Memory B cell (primary cell): ENCODE measurements at regions not wholly inside any gene's neighbourhood (a gene's known extent, or its start where the extent isn't known, plus 50 kb on each side); places are given as distances from the start of the nearest gene placed in this dataset.
"Not testable (repeated sequence)": the region's sequence is repeated elsewhere in the genome, so short reads cannot be mapped to it uniquely, and the experiment has no call there.

Source experiments
- ATAC-seq: fragments of 150-1000 bp; cut with Tn5 transposase; 2 replicates; pipeline ENCODE4 v1.10.0; 2021; ENCODE audit warnings: low read depth, mild to moderate bottlenecking, moderate library complexity
- DNase-seq, 2 donors: peaks; one replicate each; pipeline ENCODE4 v3.0.0; 2022; ENCODE audit warnings: low spot score in 2 of 2
- H3K27ac Mint-ChIP-seq: one replicate; pipeline ENCODE4 v1.8.0; 2022; ENCODE audit warnings: mild to moderate bottlenecking, moderate library complexity, mixed read lengths
- H3K27me3 Mint-ChIP-seq: one replicate; pipeline ENCODE4 v1.8.0; 2022; ENCODE audit warnings: mixed read lengths
- H3K36me3 Mint-ChIP-seq: one replicate; pipeline ENCODE4 v1.8.0; 2022; ENCODE audit warnings: mild to moderate bottlenecking, mixed read lengths
- H3K4me1 Mint-ChIP-seq: one replicate; pipeline ENCODE4 v1.8.0; 2022; ENCODE audit warnings: mixed read lengths
- H3K4me3 Mint-ChIP-seq: one replicate; pipeline ENCODE4 v1.8.0; 2022; ENCODE audit warnings: mild to moderate bottlenecking, moderate library complexity, mixed read lengths
- H3K9me3 Mint-ChIP-seq: one replicate; pipeline ENCODE4 v1.8.0; 2022; ENCODE audit warnings: mixed read lengths

GRCh38 chr22:34592123-34592740, 473.7 kb upstream of the ISX start:
- Mint-ChIP-seq H3K27ac (no peak overlapping the region), H3K4me3 (no peak overlapping the region), H3K9me3 (peaks cover 7% of the 10 kb centered on the region), H3K27me3 (peaks cover 4% of the 10 kb centered on the region), H3K36me3 (no peaks in the 10 kb centered on the region), H3K4me1 (no peaks in the 10 kb centered on the region)
- ATAC-seq: no peak
- no peak for DNase-seq

DNA sequence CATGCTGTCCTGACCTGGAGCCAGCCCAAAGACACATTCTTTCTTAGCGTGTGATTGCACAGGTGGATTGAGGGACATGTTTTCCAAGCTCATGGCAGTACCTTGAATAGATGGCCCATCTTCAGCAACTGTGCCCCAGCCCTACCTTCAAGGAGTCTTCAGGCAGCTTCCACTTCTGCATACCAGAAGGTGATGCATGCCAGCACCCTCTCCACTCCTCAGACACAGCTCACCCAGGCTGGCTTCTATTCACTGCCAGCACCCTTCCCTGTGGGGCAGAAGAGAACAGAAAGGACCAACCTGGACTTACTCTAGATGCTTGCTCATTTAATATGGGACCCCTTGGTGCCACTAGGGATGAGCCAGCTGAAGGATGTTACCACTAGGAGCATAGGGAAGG, 466.4 kb upstream of the ISX start:
- Mint-ChIP-seq H3K27ac (no peak overlapping the region), H3K4me1 (no peaks in the 10 kb centered on the region), H3K27me3 (peaks cover 2% of the 10 kb centered on the region), H3K9me3 (peaks cover 6% of the 10 kb centered on the region), H3K36me3 (no peaks in the 10 kb centered on the region), H3K4me3 (no peak overlapping the region)
- ATAC-seq: no peak
- no peak for DNase-seq

GRCh38 chr22:34604312-34604711, 461.6 kb upstream of the ISX start:
- Mint-ChIP-seq H3K27me3 (peaks cover 3% of the 10 kb centered on the region), H3K4me3 (no peak overlapping the region), H3K36me3 (no peaks in the 10 kb centered on the region), H3K27ac (no peak overlapping the region), H3K9me3 (no peaks in the 10 kb centered on the region), H3K4me1 (no peaks in the 10 kb centered on the region)
- DNase-seq (no peak), ATAC-seq (no peak)

GRCh38 chr22:34608106-34608505, 457.9 kb upstream of the ISX start:
- no peak overlapping the region for H3K4me3 Mint-ChIP-seq
- H3K36me3 Mint-ChIP-seq: no peaks in the 10 kb centered on the region
- peaks cover 3% of the 10 kb centered on the region for H3K27me3 Mint-ChIP-seq
- H3K27ac Mint-ChIP-seq: no peak overlapping the region
- H3K9me3 Mint-ChIP-seq: no peaks in the 10 kb centered on the region
- DNase-seq (no peak), ATAC-seq (no peak)
- H3K4me1 Mint-ChIP-seq: no peaks in the 10 kb centered on the region

GRCh38 chr22:34608540-34609115, 457.3 kb upstream of the ISX start:
- H3K9me3 Mint-ChIP-seq: no peaks in the 10 kb centered on the region
- no peak for ATAC-seq
- peaks cover 3% of the 10 kb centered on the region for H3K27me3 Mint-ChIP-seq
- no peaks in the 10 kb centered on the region for H3K36me3 Mint-ChIP-seq
- H3K4me1 Mint-ChIP-seq: no peaks in the 10 kb centered on the region
- no peak overlapping the region for H3K27ac Mint-ChIP-seq
- no peak for DNase-seq
- H3K4me3 Mint-ChIP-seq: no peak overlapping the region

GRCh38 chr22:34609646-34610045, 456.3 kb upstream of the ISX start:
- Mint-ChIP-seq H3K27me3 (peaks cover 4% of the 10 kb centered on the region), H3K4me3 (no peak overlapping the region)

GRCh38 chr22:34620161-34620560, 445.8 kb upstream of the ISX start:
- no peak overlapping the region for H3K27ac Mint-ChIP-seq
- no peak overlapping the region for H3K4me3 Mint-ChIP-seq
- ATAC-seq: no peak
- peaks cover 2% of the 10 kb centered on the region for H3K27me3 Mint-ChIP-seq
- H3K4me1 Mint-ChIP-seq: no peaks in the 10 kb centered on the region
- no peaks in the 10 kb centered on the region for H3K36me3 Mint-ChIP-seq
- H3K9me3 Mint-ChIP-seq: no peaks in the 10 kb centered on the region
- no peak for DNase-seq

More at GRCh38 chr22:34609646-34610045, 456.3 kb upstream of the ISX start:
- Mint-ChIP-seq H3K27ac (no peak overlapping the region), H3K36me3 (no peaks in the 10 kb centered on the region), H3K4me1 (no peaks in the 10 kb centered on the region), H3K9me3 (no peaks in the 10 kb centered on the region)
- ATAC-seq (no peak), DNase-seq (no peak)

- H3K4me3 Mint-ChIP-seq: no peak overlapping the region
- no peaks in the 10 kb centered on the region for H3K36me3 Mint-ChIP-seq
- H3K27me3 Mint-ChIP-seq: peaks cover 2% of the 10 kb centered on the region
These were observed 445.1 kb upstream of the ISX start for GRCh38 chr22:34620832-34621231.

GRCh38 chr22:34622602-34623001, 443.4 kb upstream of the ISX start:
- Mint-ChIP-seq H3K36me3 (no peaks in the 10 kb centered on the region), H3K4me3 (no peak overlapping the region), H3K9me3 (no peaks in the 10 kb centered on the region), H3K27me3 (peaks cover 2% of the 10 kb centered on the region), H3K4me1 (no peaks in the 10 kb centered on the region), H3K27ac (no peak overlapping the region)
- DNase-seq: no peak
- no peak for ATAC-seq

More at GRCh38 chr22:34620832-34621231, 445.1 kb upstream of the ISX start:
- DNase-seq (no peak), ATAC-seq (no peak)
- Mint-ChIP-seq H3K27ac (no peak overlapping the region), H3K9me3 (no peaks in the 10 kb centered on the region), H3K4me1 (no peaks in the 10 kb centered on the region)

- H3K4me3 Mint-ChIP-seq: no peak overlapping the region
- H3K4me1 Mint-ChIP-seq: no peaks in the 10 kb centered on the region
- no peaks in the 10 kb centered on the region for H3K36me3 Mint-ChIP-seq
- H3K9me3 Mint-ChIP-seq: peaks cover 3% of the 10 kb centered on the region
- H3K27me3 Mint-ChIP-seq: peaks cover 3% of the 10 kb centered on the region
- DNase-seq (no peak), ATAC-seq (no peak)
- no peak overlapping the region for H3K27ac Mint-ChIP-seq
These were observed 442.4 kb upstream of the ISX start for GRCh38 chr22:34623580-34623979.

GRCh38 chr22:34625892-34626291, 440.1 kb upstream of the ISX start:
- not testable (repeated sequence) for DNase-seq, H3K4me1 Mint-ChIP-seq, H3K27ac Mint-ChIP-seq, H3K4me3 Mint-ChIP-seq, H3K27me3 Mint-ChIP-seq, H3K9me3 Mint-ChIP-seq, H3K36me3 Mint-ChIP-seq, ATAC-seq

DNA sequence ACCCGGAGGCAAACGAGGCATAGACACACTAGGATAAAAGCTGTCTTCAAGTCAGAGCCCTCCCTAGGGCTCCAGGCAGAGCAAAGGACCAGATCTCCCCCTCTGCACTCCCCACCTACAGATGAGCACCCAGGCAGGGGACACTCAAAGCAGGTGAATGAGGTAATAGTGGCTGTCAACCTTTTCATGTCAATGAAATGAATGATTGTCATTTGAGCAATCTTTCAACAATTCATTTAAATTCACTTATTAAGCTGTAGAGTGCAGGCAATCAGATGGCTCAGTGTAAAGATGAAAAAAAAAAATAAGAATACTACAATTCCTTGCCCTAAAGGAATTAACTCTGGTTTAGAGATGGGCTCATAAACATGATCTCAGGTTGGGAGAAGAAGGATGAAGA, 427.8 kb upstream of the ISX start:
- ATAC-seq: no peak
- H3K4me3 Mint-ChIP-seq: no peak overlapping the region

GRCh38 chr22:34639911-34640310, 426.0 kb upstream of the ISX start:
- H3K4me3 Mint-ChIP-seq: no peak overlapping the region
- H3K27me3 Mint-ChIP-seq: peaks cover 2% of the 10 kb centered on the region
- DNase-seq (no peak), ATAC-seq (no peak)
- H3K36me3 Mint-ChIP-seq: no peaks in the 10 kb centered on the region
- H3K9me3 Mint-ChIP-seq: no peaks in the 10 kb centered on the region
- H3K4me1 Mint-ChIP-seq: no peaks in the 10 kb centered on the region
- no peak overlapping the region for H3K27ac Mint-ChIP-seq

More for the DNA sequence above, 427.8 kb upstream of the ISX start:
- H3K27me3 Mint-ChIP-seq: no peaks in the 10 kb centered on the region
- no peak for DNase-seq
- no peaks in the 10 kb centered on the region for H3K9me3 Mint-ChIP-seq
- no peaks in the 10 kb centered on the region for H3K36me3 Mint-ChIP-seq
- H3K4me1 Mint-ChIP-seq: no peaks in the 10 kb centered on the region
- no peak overlapping the region for H3K27ac Mint-ChIP-seq

DNA sequence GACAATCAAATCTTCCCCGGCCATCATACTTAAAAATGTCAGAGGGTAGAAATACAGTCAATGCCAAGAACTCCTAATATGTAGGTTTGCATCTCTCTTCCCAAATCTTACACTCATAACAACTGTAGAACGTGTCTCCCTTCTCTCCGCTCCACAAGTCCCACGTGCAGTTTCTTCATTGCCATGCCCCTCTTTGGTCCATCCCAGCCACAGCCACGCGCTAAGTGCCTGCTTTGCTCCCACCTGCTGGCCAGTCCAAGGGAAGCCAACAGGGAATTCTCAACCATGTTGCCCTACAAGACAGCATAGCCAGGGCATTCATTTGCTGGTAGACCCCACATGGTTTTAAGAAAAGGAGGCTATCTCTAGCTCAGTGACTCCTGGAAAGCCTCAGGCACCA, 420.6 kb upstream of the ISX start:
- no peaks in the 10 kb centered on the region for H3K4me1 Mint-ChIP-seq
- H3K9me3 Mint-ChIP-seq: no peaks in the 10 kb centered on the region
- no peak for DNase-seq
- peaks cover 3% of the 10 kb centered on the region for H3K27me3 Mint-ChIP-seq
- no peak for ATAC-seq
- H3K27ac Mint-ChIP-seq: no peak overlapping the region
- H3K4me3 Mint-ChIP-seq: no peak overlapping the region
- no peaks in the 10 kb centered on the region for H3K36me3 Mint-ChIP-seq

GRCh38 chr22:34669001-34669400, 397.0 kb upstream of the ISX start:
- no peaks in the 10 kb centered on the region for H3K27me3 Mint-ChIP-seq

More at GRCh38 chr22:34669001-34669400, 397.0 kb upstream of the ISX start:
- Mint-ChIP-seq H3K9me3 (peaks cover 4% of the 10 kb centered on the region), H3K27ac (no peak overlapping the region), H3K4me3 (no peak overlapping the region), H3K4me1 (no peaks in the 10 kb centered on the region), H3K36me3 (no peaks in the 10 kb centered on the region)
- no peak for DNase-seq
- ATAC-seq: no peak
